ENCODE measurements at regions not wholly inside any gene's neighbourhood (a gene's known extent, or its start where the extent isn't known, plus 50 kb on each side); places are given as distances from the start of the nearest gene placed in this dataset.

DNA sequence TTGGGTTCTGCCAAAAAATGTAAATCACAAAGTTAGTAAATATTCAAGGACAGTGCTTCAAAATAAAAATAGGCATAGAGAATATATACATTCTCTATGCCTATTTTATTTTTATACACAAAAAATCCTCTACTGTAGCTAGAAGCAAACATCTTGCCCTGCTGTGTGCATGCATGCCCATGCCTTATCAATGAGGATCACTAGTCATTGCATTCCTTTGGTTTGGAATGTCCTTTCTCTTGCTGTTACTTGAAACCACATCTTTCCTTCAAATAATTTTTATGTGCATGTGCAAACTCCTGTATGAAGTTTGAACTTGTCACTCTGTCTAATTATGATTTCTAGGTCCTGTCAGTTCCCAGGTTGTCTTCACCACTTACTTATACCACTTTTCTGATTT, 278.9 kb upstream of the IZUMO3 start:
- Histone ChIP-seq H3K4me3 (no peak overlapping the region), H3K27ac (no peak overlapping the region), H3K27me3 (no peaks in the 10 kb centered on the region), H3K9me3 (replicated peaks in 1 of 3) (no peaks in the 10 kb centered on the region), H3K4me1 (replicated peaks in 1 of 2) (no peaks in the 10 kb centered on the region), H3K36me3 (replicated peaks in 1 of 2) (no peaks in the 10 kb centered on the region)
- intact Hi-C loops (cut with DNase I), result no loop called here
- no peak for DNase-seq
- TF ChIP-seq, protein P1, sequence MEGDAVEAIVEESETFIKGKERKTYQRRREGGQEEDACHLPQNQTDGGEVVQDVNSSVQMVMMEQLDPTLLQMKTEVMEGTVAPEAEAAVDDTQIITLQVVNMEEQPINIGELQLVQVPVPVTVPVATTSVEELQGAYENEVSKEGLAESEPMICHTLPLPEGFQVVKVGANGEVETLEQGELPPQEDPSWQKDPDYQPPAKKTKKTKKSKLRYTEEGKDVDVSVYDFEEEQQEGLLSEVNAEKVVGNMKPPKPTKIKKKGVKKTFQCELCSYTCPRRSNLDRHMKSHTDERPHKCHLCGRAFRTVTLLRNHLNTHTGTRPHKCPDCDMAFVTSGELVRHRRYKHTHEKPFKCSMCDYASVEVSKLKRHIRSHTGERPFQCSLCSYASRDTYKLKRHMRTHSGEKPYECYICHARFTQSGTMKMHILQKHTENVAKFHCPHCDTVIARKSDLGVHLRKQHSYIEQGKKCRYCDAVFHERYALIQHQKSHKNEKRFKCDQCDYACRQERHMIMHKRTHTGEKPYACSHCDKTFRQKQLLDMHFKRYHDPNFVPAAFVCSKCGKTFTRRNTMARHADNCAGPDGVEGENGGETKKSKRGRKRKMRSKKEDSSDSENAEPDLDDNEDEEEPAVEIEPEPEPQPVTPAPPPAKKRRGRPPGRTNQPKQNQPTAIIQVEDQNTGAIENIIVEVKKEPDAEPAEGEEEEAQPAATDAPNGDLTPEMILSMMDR (IDR thresholded peaks at IDR 0.05), result no peak

DNA sequence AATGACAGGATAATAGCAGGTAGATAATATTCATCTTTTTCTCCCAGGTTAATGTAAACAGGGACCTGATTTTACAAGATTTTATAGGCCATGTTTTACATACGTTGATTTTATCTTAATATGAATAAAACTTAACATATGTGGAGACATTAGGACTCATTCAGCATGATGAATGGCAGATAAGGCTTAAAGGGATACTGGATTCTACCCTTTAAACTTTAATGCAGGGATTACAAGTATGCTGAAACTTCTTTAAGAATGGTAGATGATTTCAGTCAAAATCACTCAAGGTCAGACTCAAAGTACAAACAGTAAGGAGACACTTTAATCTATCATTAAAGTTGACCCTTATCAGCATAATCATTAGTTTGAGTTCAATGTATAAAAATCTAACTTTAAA, 274.5 kb upstream of the IZUMO3 start:
- Histone ChIP-seq H3K4me3 (no peak overlapping the region), H3K9me3 (replicated peaks in 1 of 3) (no peaks in the 10 kb centered on the region), H3K36me3 (replicated peaks in 1 of 2) (no peaks in the 10 kb centered on the region), H3K27me3 (no peaks in the 10 kb centered on the region), H3K4me1 (replicated peaks in 1 of 2) (no peaks in the 10 kb centered on the region), H3K27ac (no peak overlapping the region)
- DNase-seq, result no peak
- 20 to 42% (median 31%) methylated on average over 1 of the region's 1 CpG for WGBS, 4 donors
- intact Hi-C loops (cut with DNase I), result no loop called here
- TF ChIP-seq, protein P1 (IDR thresholded peaks at IDR 0.05), result no peak
- TF ChIP-seq POLR2A (IDR thresholded peaks at IDR 0.05), result no peak

DNA sequence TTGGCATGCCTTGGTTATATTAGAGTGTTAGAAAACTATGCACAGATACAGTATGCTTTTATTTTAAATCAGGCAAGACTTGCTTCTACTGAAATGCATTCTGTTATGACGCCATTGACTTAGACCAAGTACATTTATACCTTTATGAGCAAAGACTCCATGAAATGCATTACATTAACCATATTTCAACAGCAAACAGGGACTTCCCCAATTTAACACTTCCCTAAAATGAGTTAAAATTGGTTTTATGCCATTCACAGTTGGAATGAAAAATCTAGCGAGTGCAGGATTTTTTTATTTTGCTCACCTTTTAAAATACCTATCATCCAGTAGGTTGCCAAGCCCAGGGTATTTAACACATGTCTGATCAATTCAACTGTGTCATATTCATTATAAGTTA, 272.1 kb upstream of the IZUMO3 start:
- no peaks in the 10 kb centered on the region for H3K36me3 ChIP-seq (replicated peaks in 1 of 2)
- no peak for DNase-seq
- H3K27ac ChIP-seq, result no peak overlapping the region
- WGBS, 4 donors, result 70 to 87% (median 77%) methylated on average over 2 of the region's 2 CpGs
- intact Hi-C loops (cut with DNase I), result no loop called here
- no peaks in the 10 kb centered on the region for H3K4me1 ChIP-seq (replicated peaks in 1 of 2)
- TF ChIP-seq POLR2A (IDR thresholded peaks at IDR 0.05), result no peak
- TF ChIP-seq, protein P1 (IDR thresholded peaks at IDR 0.05), result no peak
- no peaks in the 10 kb centered on the region for H3K27me3 ChIP-seq
- no peaks in the 10 kb centered on the region for H3K9me3 ChIP-seq (replicated peaks in 1 of 3)
- H3K4me3 ChIP-seq, result no peak overlapping the region

DNA sequence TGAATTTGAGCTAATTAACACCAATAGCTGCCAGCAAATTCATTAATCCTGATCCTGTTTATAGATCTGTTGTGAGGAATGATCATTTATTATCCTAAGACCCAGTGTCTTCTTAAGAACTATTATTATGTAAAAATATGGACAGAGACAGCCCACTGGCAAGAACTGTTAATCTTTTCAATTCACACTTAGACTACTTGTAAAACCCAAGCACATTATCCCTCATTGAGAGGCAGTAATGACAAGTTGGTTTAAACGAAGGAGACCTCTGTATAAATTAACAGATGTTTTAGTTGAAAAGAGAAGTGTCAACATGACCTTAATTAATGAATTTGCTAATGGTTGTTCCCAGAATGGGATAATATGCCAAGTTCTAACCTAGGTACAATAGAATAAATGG, 270.3 kb upstream of the IZUMO3 start:
- TF ChIP-seq, protein P1 (IDR thresholded peaks at IDR 0.05), result no peak
- TF ChIP-seq POLR2A (IDR thresholded peaks at IDR 0.05), result no peak
- 14 to 29% (median 23%) methylated on average over 1 of the region's 1 CpG for WGBS, 4 donors
- Histone ChIP-seq H3K4me3 (no peak overlapping the region), H3K36me3 (replicated peaks in 1 of 2) (no peaks in the 10 kb centered on the region), H3K27ac (no peak overlapping the region), H3K4me1 (replicated peaks in 1 of 2) (no peaks in the 10 kb centered on the region), H3K27me3 (no peaks in the 10 kb centered on the region), H3K9me3 (replicated peaks in 1 of 3) (no peaks in the 10 kb centered on the region)
- intact Hi-C loops (cut with DNase I), result no loop called here
- no peak for DNase-seq
